KMS-11 (cell line): ENCODE measurements at regions not wholly inside any gene's neighbourhood (a gene's known extent, or its start where the extent isn't known, plus 50 kb on each side); places are given as distances from the start of the nearest gene placed in this dataset.

Experiments
- H2AFZ ChIP-seq: fragments of 200-600 bp; sonication (generic); 2 replicates; pipeline ENCODE4 v1.6.1; 2016; ENCODE audit warnings: antibody characterized with exemption, mixed run types, low read depth
- H3K27ac ChIP-seq: fragments of 200-600 bp; sonication (generic); 2 replicates; pipeline ENCODE4 v1.6.1; 2016; ENCODE audit warnings: mild to moderate bottlenecking, mixed run types
- H3K27me3 ChIP-seq: fragments of 200-600 bp; sonication (generic); 2 replicates; pipeline ENCODE4 v1.6.1; 2017; ENCODE audit warnings: mild to moderate bottlenecking, low read depth, mixed run types, moderate library complexity; ENCODE audit not compliant: insufficient read depth
- H3K36me3 ChIP-seq: fragments of 200-600 bp; sonication (generic); 2 replicates; pipeline ENCODE4 v1.6.1; 2017; ENCODE audit warnings: mild to moderate bottlenecking, mixed run types; ENCODE audit not compliant: insufficient read depth
- H3K4me1 ChIP-seq: fragments of 200-600 bp; sonication (generic); 2 replicates; pipeline ENCODE4 v1.6.1; 2016; ENCODE audit warnings: mild to moderate bottlenecking, low read depth, mixed run types; ENCODE audit not compliant: poor library complexity, severe bottlenecking
- H3K4me2 ChIP-seq: fragments of 200-600 bp; sonication (generic); 2 replicates; pipeline ENCODE4 v1.7.0; 2016; ENCODE audit warnings: mild to moderate bottlenecking, mixed run types
- H3K4me3 ChIP-seq: fragments of 200-600 bp; sonication (generic); IDR thresholded peaks from 2 replicates; pipeline ENCODE4 v1.6.1; 2017; ENCODE audit warnings: low read depth, low read length, mixed read lengths; ENCODE audit not compliant: insufficient read depth
- H3K79me2 ChIP-seq: fragments of 200-600 bp; sonication (generic); 2 replicates; pipeline ENCODE4 v1.6.1; 2016; ENCODE audit warnings: low read depth, mixed run types; ENCODE audit not compliant: insufficient read depth
- H3K9ac ChIP-seq: fragments of 200-600 bp; sonication (generic); 2 replicates; pipeline ENCODE4 v1.6.1; 2016; ENCODE audit warnings: mild to moderate bottlenecking, mixed run types
- H4K20me1 ChIP-seq: fragments of 200-600 bp; sonication (generic); 2 replicates; pipeline ENCODE4 v1.6.1; 2016; ENCODE audit warnings: mild to moderate bottlenecking, mixed run types; ENCODE audit not compliant: insufficient read depth
- CTCF ChIP-seq: fragments of 200-600 bp; sonication (generic); conservative IDR thresholded peaks from 2 replicates; pipeline ENCODE4 v1.6.1; 2017; ENCODE audit warnings: low read depth, mild to moderate bottlenecking, antibody characterized with exemption, low read length, moderate library complexity, mixed read lengths

- no peak overlapping the region for H3K4me2 ChIP-seq
- no peak for TF ChIP-seq CTCF
- no peak overlapping the region for H3K4me3 ChIP-seq
- no peaks in the 10 kb centered on the region for H4K20me1 ChIP-seq
- no peak overlapping the region for H2AFZ ChIP-seq
- no peak overlapping the region for H3K9ac ChIP-seq
- no peaks in the 10 kb centered on the region for H3K79me2 ChIP-seq
- no peak overlapping the region for H3K27ac ChIP-seq
- no peaks in the 10 kb centered on the region for H3K27me3 ChIP-seq
- H3K4me1 ChIP-seq: peaks cover 13% of the 10 kb centered on the region
- H3K36me3 ChIP-seq: no peaks in the 10 kb centered on the region
Measured at GRCh38 chr5:148926207-148926606, 99.8 kb downstream of the ADRB2 start.

- Histone ChIP-seq H2AFZ (no peak overlapping the region), H3K9ac (no peak overlapping the region), H3K4me3 (no peak overlapping the region), H4K20me1 (no peaks in the 10 kb centered on the region), H3K79me2 (no peaks in the 10 kb centered on the region), H3K4me2 (peak overlapping the region; percentile 5; the same call in 1 of the 2 replicates), H3K36me3 (no peaks in the 10 kb centered on the region), H3K4me1 (peaks cover 13% of the 10 kb centered on the region), H3K27ac (no peak overlapping the region), H3K27me3 (no peaks in the 10 kb centered on the region)
- TF ChIP-seq CTCF: no peak
Measured at GRCh38 chr5:148927307-148927946, 101.0 kb downstream of the ADRB2 start.

- Histone ChIP-seq H2AFZ (no peak overlapping the region), H3K4me2 (peak overlapping the region; percentile 5; the same call in 1 of the 2 replicates), H4K20me1 (no peaks in the 10 kb centered on the region), H3K27ac (no peak overlapping the region; the same call in 1 of the 2 replicates), H3K27me3 (no peaks in the 10 kb centered on the region), H3K36me3 (no peaks in the 10 kb centered on the region), H3K4me1 (peaks cover 13% of the 10 kb centered on the region), H3K4me3 (no peak overlapping the region), H3K9ac (no peak overlapping the region), H3K79me2 (no peaks in the 10 kb centered on the region)
- no peak for TF ChIP-seq CTCF
Measured at GRCh38 chr5:148928141-148928540, 101.7 kb downstream of the ADRB2 start.

- Histone ChIP-seq H3K9ac (no peak overlapping the region), H3K4me2 (no peak overlapping the region), H3K27ac (no peak overlapping the region), H4K20me1 (no peaks in the 10 kb centered on the region), H3K4me3 (no peak overlapping the region), H3K79me2 (no peaks in the 10 kb centered on the region), H2AFZ (no peak overlapping the region), H3K36me3 (no peaks in the 10 kb centered on the region), H3K4me1 (peaks cover 13% of the 10 kb centered on the region), H3K27me3 (no peaks in the 10 kb centered on the region)
- TF ChIP-seq CTCF: no peak
Measured at GRCh38 chr5:148931453-148932057, 105.1 kb downstream of the ADRB2 start.
